Breast epithelium (tissue), 3 donors: ENCODE measurements at regions not wholly inside any gene's neighbourhood (a gene's known extent, or its start where the extent isn't known, plus 50 kb on each side); places are given as distances from the start of the nearest gene placed in this dataset.

Source experiments
- POLR2A ChIP-seq: fragments of 450-650 bp; IDR thresholded peaks from one replicate; pipeline ENCODE4 v1.6.1; 2016; ENCODE audit warnings: antibody characterized with exemption, mild to moderate bottlenecking, moderate library complexity
- TF ChIP-seq, protein P1 (sequence below), 3 donors: fragments of 450-650 bp; IDR thresholded peaks; one replicate each; pipeline ENCODE4 v1.5.1; 2016 to 2017; ENCODE audit warnings: antibody characterized with exemption in 3 of 3, mild to moderate bottlenecking in 3 of 3, moderate library complexity in 3 of 3

- TF ChIP-seq, protein P1, sequence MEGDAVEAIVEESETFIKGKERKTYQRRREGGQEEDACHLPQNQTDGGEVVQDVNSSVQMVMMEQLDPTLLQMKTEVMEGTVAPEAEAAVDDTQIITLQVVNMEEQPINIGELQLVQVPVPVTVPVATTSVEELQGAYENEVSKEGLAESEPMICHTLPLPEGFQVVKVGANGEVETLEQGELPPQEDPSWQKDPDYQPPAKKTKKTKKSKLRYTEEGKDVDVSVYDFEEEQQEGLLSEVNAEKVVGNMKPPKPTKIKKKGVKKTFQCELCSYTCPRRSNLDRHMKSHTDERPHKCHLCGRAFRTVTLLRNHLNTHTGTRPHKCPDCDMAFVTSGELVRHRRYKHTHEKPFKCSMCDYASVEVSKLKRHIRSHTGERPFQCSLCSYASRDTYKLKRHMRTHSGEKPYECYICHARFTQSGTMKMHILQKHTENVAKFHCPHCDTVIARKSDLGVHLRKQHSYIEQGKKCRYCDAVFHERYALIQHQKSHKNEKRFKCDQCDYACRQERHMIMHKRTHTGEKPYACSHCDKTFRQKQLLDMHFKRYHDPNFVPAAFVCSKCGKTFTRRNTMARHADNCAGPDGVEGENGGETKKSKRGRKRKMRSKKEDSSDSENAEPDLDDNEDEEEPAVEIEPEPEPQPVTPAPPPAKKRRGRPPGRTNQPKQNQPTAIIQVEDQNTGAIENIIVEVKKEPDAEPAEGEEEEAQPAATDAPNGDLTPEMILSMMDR (IDR thresholded peaks at IDR 0.05), result no peak
- no peak for TF ChIP-seq POLR2A
These were observed 301.9 kb downstream of the UTRN start for GRCh38 chr6:144586986-144587385.
